8988T (cell line): ENCODE measurements at regions not wholly inside any gene's neighbourhood (a gene's known extent, or its start where the extent isn't known, plus 50 kb on each side); places are given as distances from the start of the nearest gene placed in this dataset.

Experiments
- DNase-seq: peaks from one replicate; pipeline ENCODE4 v3.0.0; 2011

GRCh38 chr2:147242445-147242844 is 602.4 kb upstream of the ACVR2A start:
- no peak for DNase-seq

GRCh38 chr2:147236601-147237000 is 608.2 kb upstream of the ACVR2A start:
- no peak for DNase-seq

- no peak for DNase-seq
These were observed 612.6 kb upstream of the ACVR2A start for GRCh38 chr2:147232225-147232669.

GRCh38 chr2:147231607-147232006 is 613.2 kb upstream of the ACVR2A start:
- no peak for DNase-seq

GRCh38 chr2:147231081-147231480 is 613.7 kb upstream of the ACVR2A start:
- DNase-seq = no peak

- DNase-seq = no peak
These were observed 617.5 kb upstream of the ACVR2A start for GRCh38 chr2:147227313-147227712.

GRCh38 chr2:147224070-147224469 is 620.8 kb upstream of the ACVR2A start:
- DNase-seq = no peak

- no peak for DNase-seq
These were observed 621.2 kb upstream of the ACVR2A start for GRCh38 chr2:147223553-147224060.

- DNase-seq = no peak
These were observed 621.7 kb upstream of the ACVR2A start for GRCh38 chr2:147223119-147223518.

- no peak for DNase-seq
These were observed 622.3 kb upstream of the ACVR2A start for GRCh38 chr2:147222506-147222905.

- no peak for DNase-seq
These were observed 629.9 kb upstream of the ACVR2A start for GRCh38 chr2:147214914-147215313.

GRCh38 chr2:147211484-147211883 is 633.3 kb upstream of the ACVR2A start:
- DNase-seq = no peak

- DNase-seq = no peak
These were observed 640.7 kb upstream of the ACVR2A start for GRCh38 chr2:147204102-147204501.

GRCh38 chr2:147198651-147199171 is 646.1 kb upstream of the ACVR2A start:
- no peak for DNase-seq

GRCh38 chr2:147197754-147198483 is 646.9 kb upstream of the ACVR2A start:
- DNase-seq = no peak

GRCh38 chr2:147182260-147182659 is 662.6 kb upstream of the ACVR2A start:
- DNase-seq = no peak

- no peak for DNase-seq
These were observed 663.3 kb upstream of the ACVR2A start for GRCh38 chr2:147181351-147182029.

- no peak for DNase-seq
These were observed 667.6 kb upstream of the ACVR2A start for GRCh38 chr2:147177071-147177857.

- DNase-seq = no peak
These were observed 670.0 kb upstream of the ACVR2A start for GRCh38 chr2:147174824-147175254.

- no peak for DNase-seq
These were observed 671.0 kb upstream of the ACVR2A start for GRCh38 chr2:147173798-147174197.

GRCh38 chr2:147173189-147173581 is 671.6 kb upstream of the ACVR2A start:
- no peak for DNase-seq

- no peak for DNase-seq
These were observed 672.2 kb upstream of the ACVR2A start for GRCh38 chr2:147172493-147173188.

GRCh38 chr2:147171941-147172340 is 672.9 kb upstream of the ACVR2A start:
- DNase-seq = no peak
